GM10266 (cell line): ENCODE measurements at regions not wholly inside any gene's neighbourhood (a gene's known extent, or its start where the extent isn't known, plus 50 kb on each side); places are given as distances from the start of the nearest gene placed in this dataset.

Experiments
- DNase-seq: peaks from one replicate; pipeline ENCODE4 v3.0.0; 2012; ENCODE audit errors: extremely low spot score
- CTCF ChIP-seq: IDR thresholded peaks from 2 replicates; pipeline ENCODE4 v1.5.1; 2012; ENCODE audit warnings: mild to moderate bottlenecking, low read depth; ENCODE audit not compliant: control insufficient read depth, insufficient read depth; ENCODE audit errors: missing control alignments

- no peak for DNase-seq
- no peak for TF ChIP-seq CTCF
Observed at GRCh38 chr4:116346750-116347149, 738.6 kb downstream of the TRAM1L1 start.

GRCh38 chr4:116343809-116344208 is 741.6 kb downstream of the TRAM1L1 start:
- no peak for DNase-seq
- no peak for TF ChIP-seq CTCF

- no peak for TF ChIP-seq CTCF
- DNase-seq = no peak
Observed at GRCh38 chr4:116342143-116342542, 743.2 kb downstream of the TRAM1L1 start.

GRCh38 chr4:116332508-116332907 is 752.9 kb downstream of the TRAM1L1 start:
- no peak for TF ChIP-seq CTCF
- DNase-seq = no peak

GRCh38 chr4:116328261-116328860 is 757.0 kb downstream of the TRAM1L1 start:
- DNase-seq = no peak
- no peak for TF ChIP-seq CTCF

- no peak for DNase-seq
- TF ChIP-seq CTCF = no peak
Observed at GRCh38 chr4:116323606-116324005, 761.8 kb downstream of the TRAM1L1 start.

GRCh38 chr4:116321471-116321870 is 763.9 kb downstream of the TRAM1L1 start:
- TF ChIP-seq CTCF = no peak
- no peak for DNase-seq
